ENCODE measurements at regions not wholly inside any gene's neighbourhood (a gene's known extent, or its start where the extent isn't known, plus 50 kb on each side); places are given as distances from the start of the nearest gene placed in this dataset.

- H3K4me3 ChIP-seq (ENCODE audit: low read depth in 1 of 2, low read length in 1 of 2): no peak overlapping the region
- H3K9me3 ChIP-seq: no peaks in the 10 kb centered on the region
- no peak overlapping the region for H3K27ac ChIP-seq
- H3K27me3 ChIP-seq: peaks cover 65% of the 10 kb centered on the region
- TF ChIP-seq CTCF (IDR thresholded peaks at IDR 0.05): no peak
- no peaks in the 10 kb centered on the region for H3K4me1 ChIP-seq (ENCODE audit: control insufficient read depth in 1 of 2, insufficient read depth in 1 of 2, low read depth in 1 of 2, low read length in 1 of 2)
- no peaks in the 10 kb centered on the region for H3K36me3 ChIP-seq
These were observed 105.5 kb upstream of the CPLX2 start for GRCh38 chr5:175765858-175766257.

- Histone ChIP-seq H3K27ac (no peak overlapping the region), H3K4me1 (ENCODE audit: control insufficient read depth in 1 of 2, insufficient read depth in 1 of 2, low read depth in 1 of 2, low read length in 1 of 2) (no peaks in the 10 kb centered on the region), H3K9me3 (no peaks in the 10 kb centered on the region), H3K4me3 (ENCODE audit: low read depth in 1 of 2, low read length in 1 of 2) (no peak overlapping the region), H3K27me3 (peaks cover 67% of the 10 kb centered on the region), H3K36me3 (no peaks in the 10 kb centered on the region)
- no peak for TF ChIP-seq CTCF (IDR thresholded peaks at IDR 0.05)
These were observed 104.4 kb upstream of the CPLX2 start for GRCh38 chr5:175766963-175767362.

GRCh38 chr5:175772747-175773533, 98.4 kb upstream of the CPLX2 start:
- Histone ChIP-seq H3K9me3 (no peaks in the 10 kb centered on the region), H3K4me1 (ENCODE audit: control insufficient read depth in 1 of 2, insufficient read depth in 1 of 2, low read depth in 1 of 2, low read length in 1 of 2) (no peaks in the 10 kb centered on the region), H3K36me3 (no peaks in the 10 kb centered on the region), H3K4me3 (ENCODE audit: low read depth in 1 of 2, low read length in 1 of 2) (no peak overlapping the region), H3K27ac (no peak overlapping the region), H3K27me3 (peaks cover 89% of the 10 kb centered on the region)
- no peak for TF ChIP-seq CTCF (IDR thresholded peaks at IDR 0.05)

- H3K27me3 ChIP-seq: peaks cover 95% of the 10 kb centered on the region
- H3K9me3 ChIP-seq: no peaks in the 10 kb centered on the region
- H3K4me1 ChIP-seq (ENCODE audit: control insufficient read depth in 1 of 2, insufficient read depth in 1 of 2, low read depth in 1 of 2, low read length in 1 of 2): no peaks in the 10 kb centered on the region
- no peaks in the 10 kb centered on the region for H3K36me3 ChIP-seq
- H3K27ac ChIP-seq: no peak overlapping the region
- no peak overlapping the region for H3K4me3 ChIP-seq (ENCODE audit: low read depth in 1 of 2, low read length in 1 of 2)
- TF ChIP-seq CTCF (IDR thresholded peaks at IDR 0.05): no peak
These were observed 97.8 kb upstream of the CPLX2 start for GRCh38 chr5:175773534-175774070.

GRCh38 chr5:175775416-175775815, 96.0 kb upstream of the CPLX2 start:
- Histone ChIP-seq H3K9me3 (no peaks in the 10 kb centered on the region), H3K4me3 (ENCODE audit: low read depth in 1 of 2, low read length in 1 of 2) (no peak overlapping the region), H3K36me3 (no peaks in the 10 kb centered on the region), H3K4me1 (ENCODE audit: control insufficient read depth in 1 of 2, insufficient read depth in 1 of 2, low read depth in 1 of 2, low read length in 1 of 2) (no peaks in the 10 kb centered on the region), H3K27ac (no peak overlapping the region), H3K27me3 (peaks cover 92% of the 10 kb centered on the region)
- TF ChIP-seq CTCF (IDR thresholded peaks at IDR 0.05): no peak
